HepG2 (cell line): ENCODE measurements at regions not wholly inside any gene's neighbourhood (a gene's known extent, or its start where the extent isn't known, plus 50 kb on each side); places are given as distances from the start of the nearest gene placed in this dataset.

Experiments
- ATAC-seq: fragments of 200-7000 bp; cut with Tn5 transposase; 3 replicates; pipeline ENCODE4 v1.9.1; 2020; ENCODE audit warnings: mild to moderate bottlenecking, moderate library complexity
- BruUV-seq: library from RNA; stranded (reverse); fragments of 400-500 nt; replicated peaks from 2 replicates; lab custom pipeline; 2021; lab: Mats Ljungman, UMichigan
- CTCF ChIA-PET: fragments of 300-600 bp; formaldehyde crosslinking; extraction: SDS; loops from one replicate; lab custom pipeline; 2021; ENCODE audit warnings: low total read pairs, inconsistent platforms, low intra/inter-chr PET ratio; lab: Yijun Ruan, JAX
- POLR2A ChIA-PET: fragments of 350-600 bp; sonication (Branson Sonifier 250); formaldehyde crosslinking; loops from one replicate; lab custom pipeline; 2020; ENCODE audit warnings: antibody characterized with exemption, inconsistent platforms; lab: Yijun Ruan, JAX
- DNase-seq: peaks from one replicate; pipeline ENCODE4 v3.0.0-alpha.2; 2015; ENCODE audit warnings: low spot score
- FAIRE-seq: peaks from 3 replicates; lab custom pipeline; 2011; peaks lifted over from hg19 to GRCh38; lab: Jason Lieb, UNC
- H2AFZ ChIP-seq: one replicate; pipeline ENCODE4 v1.6.1; 2011; ENCODE audit warnings: low read length, inconsistent platforms
- H3K27ac ChIP-seq: fragments of 300-600 bp; 3 replicates; pipeline ENCODE4 v1.8.0; 2011; ENCODE audit warnings: mixed run types, mild to moderate bottlenecking, mixed read lengths, low read length, inconsistent platforms; ENCODE audit not compliant: insufficient read depth; ENCODE audit errors: extremely low read length
- H3K27me3 ChIP-seq, 2 experiments: fragments of 200-600 bp in 1 of 2; 2 replicates in 1 of 2; 3 replicates in 1 of 2; pipeline versions ENCODE4 v1.6.0 to v1.8.0; 2011; ENCODE audit warnings: low read length in 2 of 2, mild to moderate bottlenecking in 2 of 2, moderate library complexity in 2 of 2, inconsistent platforms in 1 of 2; ENCODE audit not compliant: insufficient read depth in 2 of 2, control insufficient read depth in 1 of 2
- H3K36me3 ChIP-seq, 2 experiments: fragments of 200-600 bp in 1 of 2; replicated peaks in 1 of 2; 2 replicates in 1 of 2; 3 replicates in 1 of 2; pipeline versions ENCODE4 v1.5.1 to v1.8.0; 2011; ENCODE audit warnings: low read length in 2 of 2, inconsistent platforms in 1 of 2; ENCODE audit not compliant: insufficient read depth in 2 of 2, control insufficient read depth in 1 of 2
- H3K4me1 ChIP-seq: 2 replicates; pipeline ENCODE4 v1.5.1; 2012; ENCODE audit warnings: low read length, inconsistent platforms; ENCODE audit not compliant: insufficient read depth
- H3K4me2 ChIP-seq: 2 replicates; pipeline ENCODE4 v1.6.0; 2011; ENCODE audit warnings: low read depth, low read length, inconsistent platforms
- H3K4me3 ChIP-seq, 3 experiments: fragments of 200-600 bp in 1 of 3; sonication (generic), shearing (Covaris generic) in 1 of 3; replicated peaks in 1 of 3; 2 replicates each; pipeline ENCODE4 v1.5.1; 2011 to 2016; ENCODE audit warnings: low read length in 3 of 3, inconsistent platforms in 2 of 3, low read depth in 2 of 3, mild to moderate bottlenecking in 2 of 3, control low read depth in 1 of 3, mixed read lengths in 1 of 3; ENCODE audit not compliant: insufficient read depth in 1 of 3
- H3K79me2 ChIP-seq: one replicate; pipeline ENCODE4 v1.6.1; 2011; ENCODE audit warnings: low read length, inconsistent platforms; ENCODE audit not compliant: insufficient read depth
- H3K9ac ChIP-seq: 2 replicates; pipeline ENCODE4 v1.6.0; 2011; ENCODE audit warnings: mild to moderate bottlenecking, low read depth, low read length, inconsistent platforms; ENCODE audit not compliant: insufficient read depth
- H3K9me3 ChIP-seq: 2 replicates; pipeline ENCODE4 v1.5.1; 2012; ENCODE audit warnings: mild to moderate bottlenecking, low read length
- H4K20me1 ChIP-seq: 2 replicates; pipeline ENCODE4 v1.6.0; 2011; ENCODE audit warnings: inconsistent platforms, mild to moderate bottlenecking, low read length, moderate library complexity; ENCODE audit not compliant: insufficient read depth
- HDAC6 ChIP-seq: fragments of 200-600 bp; sonication (generic); IDR thresholded peaks from 2 replicates; pipeline ENCODE4 v1.7.0; 2017; ENCODE audit warnings: mild to moderate bottlenecking, antibody characterized with exemption, low read length, low read depth
- HNF4A ChIP-seq: sonication (generic); formaldehyde crosslinking; IDR thresholded peaks from 2 replicates; pipeline ENCODE4 v1.4.0; 2020; ENCODE audit warnings: missing genetic modification reagents
- IKZF1 ChIP-seq: fragments of 450-650 bp; IDR thresholded peaks from 2 replicates; pipeline ENCODE4 v1.7.1; 2016
- PRDM10 ChIP-seq: sonication (generic); formaldehyde crosslinking; IDR thresholded peaks from 2 replicates; pipeline ENCODE4 v1.4.0; 2020; ENCODE audit warnings: low read depth, missing genetic modification reagents
- RBM39 ChIP-seq: fragments of 200-400 bp; formaldehyde crosslinking; IDR thresholded peaks from one replicate; pipeline ENCODE4 v1.6.1; 2018; ENCODE audit warnings: antibody characterized with exemption, mild to moderate bottlenecking, low read depth, low read length; ENCODE audit not compliant: poor library complexity, severe bottlenecking
- ZFP36L2 ChIP-seq: sonication (generic); formaldehyde crosslinking; IDR thresholded peaks from 2 replicates; pipeline ENCODE4 v1.4.0; 2020; ENCODE audit warnings: missing genetic modification reagents
- ZNF30 ChIP-seq: sonication (generic); formaldehyde crosslinking; IDR thresholded peaks from 2 replicates; pipeline ENCODE4 v1.5.0; 2020; ENCODE audit warnings: mild to moderate bottlenecking, missing genetic modification reagents
- ZNF576 ChIP-seq: sonication (generic); formaldehyde crosslinking; IDR thresholded peaks from 2 replicates; pipeline ENCODE4 v1.4.0; 2020; ENCODE audit warnings: mild to moderate bottlenecking, missing genetic modification reagents
- ZNF598 ChIP-seq: sonication (generic); formaldehyde crosslinking; IDR thresholded peaks from 2 replicates; pipeline ENCODE4 v1.5.1; 2020; ENCODE audit warnings: mild to moderate bottlenecking, missing genetic modification reagents, borderline replicate concordance
- ZZZ3 ChIP-seq: sonication (generic); formaldehyde crosslinking; IDR thresholded peaks from 2 replicates; pipeline ENCODE4 v1.4.0; 2020; ENCODE audit warnings: missing genetic modification reagents, mild to moderate bottlenecking, borderline replicate concordance
- WGBS: methylation state at CpG from one replicate; pipeline ENCODE4 v1.1.6; 2017; ENCODE audit warnings: low lambda C conversion rate; 5-methylcytosine and 5-hydroxymethylcytosine counted together
- in situ Hi-C: cut with HindIII; loops from 2 replicates; pipeline ENCODE4 v1.10.0; 2017; ENCODE audit warnings: low pct_unique_long_range_greater_than_20kb; ENCODE audit not compliant: extremely low pct_ligation_motif_present
- intact Hi-C: fragments of 100-400 bp; cut with micrococcal nuclease; formaldehyde crosslinking; loops from one replicate; pipeline ENCODE4 v1.10.0; 2022; ENCODE audit not compliant: unreplicated experiment

- no peak for ATAC-seq
- BruUV-seq, result no TSS peak
Measured at GRCh38 chr1:38285807-38286530, 239.4 kb upstream of the POU3F1 start.

More at GRCh38 chr1:38285807-38286530, 239.4 kb upstream of the POU3F1 start:
- no peak for FAIRE-seq
- Histone ChIP-seq H3K9ac (no peak overlapping the region), H3K36me3 (no peaks in the 10 kb centered on the region), H4K20me1 (no peaks in the 10 kb centered on the region), H3K4me1 (peaks cover 18% of the 10 kb centered on the region), H3K27ac (no peak overlapping the region), H2AFZ (no peak overlapping the region), H3K9me3 (no peaks in the 10 kb centered on the region), H3K4me3 (no peak overlapping the region), H3K4me2 (no peak overlapping the region), H3K27me3 (peaks cover 0 to 8% of the 10 kb centered on the region in 2 experiments; a peak in 2 of 5 replicates), H3K79me2 (no peaks in the 10 kb centered on the region)
- in situ Hi-C loops (no loop called here), intact Hi-C loops (no loop called here)
- ChIA-PET POLR2A (no interaction called here), CTCF (no interaction called here)
- TF ChIP-seq HDAC6, result no peak
- TF ChIP-seq HNF4A (CRISPR knock-in tag), result no peak
- TF ChIP-seq ZFP36L2 (CRISPR knock-in tag), result no peak
- TF ChIP-seq ZNF30 (CRISPR knock-in tag), result no peak
- no peak for TF ChIP-seq ZNF576 (CRISPR knock-in tag)
- no peak for TF ChIP-seq RBM39
- TF ChIP-seq ZZZ3 (CRISPR knock-in tag), result no peak
- no peak for TF ChIP-seq PRDM10 (CRISPR knock-in tag)
- no peak for TF ChIP-seq ZNF598 (CRISPR knock-in tag)
- TF ChIP-seq IKZF1, result no peak
- WGBS, result 28% methylated on average over 4 of the region's 12 CpGs
- no peak for DNase-seq
